NCI-H1105 treated with DMSO at 0.1 percent for 48 hours (cell line): ENCODE measurements at regions not wholly inside any gene's neighbourhood (a gene's known extent, or its start where the extent isn't known, plus 50 kb on each side); places are given as distances from the start of the nearest gene placed in this dataset.

Experiments
- DNase-seq: peaks from one replicate; lab custom pipeline; 2025; lab: John Stamatoyannopoulos, UW

DNA sequence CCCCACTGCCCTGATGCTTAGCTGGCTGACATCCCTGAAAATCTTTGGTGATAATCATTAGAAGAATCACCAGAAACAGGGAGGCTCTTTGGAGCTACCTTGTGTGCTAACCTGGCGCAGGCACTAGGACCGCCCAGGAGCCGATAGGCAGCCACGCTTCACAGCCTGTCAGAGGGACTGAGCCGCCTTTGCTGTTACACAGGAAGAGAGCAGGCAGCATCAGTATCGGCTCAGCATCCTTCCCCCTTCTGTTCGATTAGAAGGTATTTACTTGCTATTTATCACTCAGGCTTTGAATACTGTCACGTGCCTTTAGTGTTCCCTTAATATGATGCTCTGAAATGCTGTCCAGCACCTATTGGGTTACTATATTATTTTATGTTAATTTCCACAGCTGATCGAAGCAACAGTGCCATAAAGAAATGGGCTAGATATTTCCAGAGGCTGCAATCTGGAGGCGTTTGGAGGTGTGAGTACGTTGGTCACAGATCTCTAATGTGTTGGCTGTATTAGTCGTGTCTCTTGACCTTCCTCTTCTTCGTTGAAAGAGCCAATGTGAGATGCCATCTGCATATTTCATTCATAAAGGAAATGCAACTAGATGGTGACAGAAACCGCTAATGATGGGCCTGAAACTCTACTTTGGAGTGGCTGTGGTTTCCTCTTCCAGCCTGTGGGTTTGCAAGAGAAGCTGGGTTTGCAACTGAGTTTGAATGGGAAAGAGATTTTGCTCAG, 110.4 kb upstream of the RAB27B start:
- peak; percentile 19 for DNase-seq

DNA sequence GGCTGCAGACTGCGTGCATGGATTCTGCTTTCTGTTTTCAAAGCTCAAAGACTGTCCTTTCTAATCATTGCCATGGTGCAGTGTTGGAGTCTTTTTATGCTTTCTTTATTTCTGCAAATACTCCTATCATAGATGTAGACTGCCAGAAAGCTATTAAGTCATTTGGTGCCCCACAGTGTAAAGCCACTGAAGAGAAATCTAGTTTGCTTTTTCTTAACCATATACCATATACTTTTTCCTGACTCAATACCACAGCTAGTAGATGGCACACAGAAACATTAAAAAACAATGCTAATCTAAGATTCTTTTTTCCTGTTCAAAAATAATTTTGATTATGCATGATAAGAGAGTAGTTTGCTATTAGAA, 109.9 kb upstream of the RAB27B start:
- no peak for DNase-seq

DNA sequence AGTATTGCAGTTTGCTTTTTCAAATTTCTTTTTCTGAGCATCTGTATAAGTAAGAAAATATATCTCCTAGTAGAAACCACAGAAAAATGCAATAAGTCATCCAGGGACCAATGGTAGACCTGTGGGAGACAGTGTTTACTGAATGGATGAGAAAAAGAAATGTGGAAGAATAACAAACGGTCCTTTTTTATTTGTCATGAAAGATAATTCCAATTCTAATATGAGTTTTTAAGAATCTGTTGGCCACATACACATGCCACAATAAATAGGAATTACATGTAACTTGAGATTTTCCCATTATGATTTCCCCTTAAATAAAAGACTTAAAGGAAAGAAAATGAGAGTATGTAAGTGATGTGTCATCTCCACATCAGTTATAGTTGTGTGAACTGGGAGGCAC, 107.7 kb upstream of the RAB27B start:
- DNase-seq = no peak

DNA sequence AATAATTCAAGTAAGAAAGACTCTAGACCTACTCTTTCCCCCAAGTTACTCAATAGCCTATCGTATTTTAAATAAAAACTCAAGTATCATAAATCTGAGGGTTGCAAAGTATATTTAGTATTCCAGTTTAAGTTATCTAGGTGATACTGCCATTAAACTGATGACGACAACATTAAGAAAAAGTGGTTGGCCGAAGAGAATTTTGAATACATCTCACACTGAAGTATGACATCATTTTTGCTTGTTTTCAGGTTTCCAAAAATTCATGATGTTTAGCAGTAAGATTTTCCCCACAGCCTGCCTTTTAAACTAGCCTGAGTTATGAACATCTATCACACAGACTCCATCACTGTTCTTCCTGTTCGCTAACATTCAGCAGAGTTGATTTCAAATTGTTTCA, 102.1 kb upstream of the RAB27B start:
- DNase-seq = no peak

DNA sequence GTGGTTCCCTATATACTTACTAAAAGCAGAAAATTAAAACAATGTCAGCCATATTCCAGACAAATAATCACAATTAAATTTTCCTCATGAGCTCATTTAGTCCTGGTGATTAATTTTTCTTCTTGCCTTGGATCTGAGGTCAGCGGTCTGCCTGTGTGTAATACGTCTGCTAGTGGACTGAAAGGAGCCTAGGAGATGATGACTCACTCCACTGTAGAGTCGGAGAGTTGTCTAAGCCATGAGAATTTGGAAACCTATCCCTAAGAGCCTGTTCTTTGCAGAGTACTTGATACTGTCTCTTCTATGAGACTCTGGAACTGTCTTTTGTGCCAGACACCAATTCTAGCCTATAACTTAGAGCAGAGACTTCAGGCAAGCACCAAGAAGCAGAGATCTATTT, 94.2 kb upstream of the RAB27B start:
- DNase-seq = no peak

DNA sequence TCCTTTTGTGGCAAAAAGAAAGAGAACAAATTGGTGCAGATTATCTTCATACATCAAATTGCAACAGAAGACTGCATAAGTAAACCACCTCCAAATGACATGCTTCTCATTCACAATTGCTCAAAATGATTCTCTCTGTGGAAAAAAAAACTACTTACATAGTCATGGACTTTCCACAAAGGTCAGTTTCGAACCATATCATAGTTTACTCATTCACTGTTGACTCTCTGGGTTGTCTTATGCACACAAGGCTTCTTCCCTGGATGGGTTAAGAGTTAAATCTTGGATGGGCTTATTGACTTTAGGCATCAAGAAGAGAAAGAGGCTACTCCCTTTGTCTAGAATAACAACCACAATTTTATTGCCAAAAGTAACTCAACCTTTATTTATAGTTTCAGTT, 91.3 kb upstream of the RAB27B start:
- no peak for DNase-seq

DNA sequence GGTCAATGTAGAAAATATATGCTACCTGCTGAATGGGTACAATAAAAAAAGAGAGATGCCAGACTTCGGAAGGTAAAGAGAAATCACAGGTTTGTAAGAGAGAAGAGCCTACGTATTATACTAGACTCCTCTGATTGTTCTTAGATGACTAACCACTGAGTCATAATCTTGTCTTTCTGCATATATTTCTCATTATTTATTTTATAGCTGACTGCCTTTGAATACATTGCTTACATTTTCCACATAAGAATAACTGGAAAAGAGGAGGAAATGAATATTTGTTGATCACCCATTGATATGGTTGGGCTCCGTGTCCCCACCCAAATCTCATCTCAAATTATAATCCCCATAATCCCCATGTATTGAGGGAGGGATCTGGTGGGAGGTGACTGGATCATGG, 90.3 kb upstream of the RAB27B start:
- no peak for DNase-seq

DNA sequence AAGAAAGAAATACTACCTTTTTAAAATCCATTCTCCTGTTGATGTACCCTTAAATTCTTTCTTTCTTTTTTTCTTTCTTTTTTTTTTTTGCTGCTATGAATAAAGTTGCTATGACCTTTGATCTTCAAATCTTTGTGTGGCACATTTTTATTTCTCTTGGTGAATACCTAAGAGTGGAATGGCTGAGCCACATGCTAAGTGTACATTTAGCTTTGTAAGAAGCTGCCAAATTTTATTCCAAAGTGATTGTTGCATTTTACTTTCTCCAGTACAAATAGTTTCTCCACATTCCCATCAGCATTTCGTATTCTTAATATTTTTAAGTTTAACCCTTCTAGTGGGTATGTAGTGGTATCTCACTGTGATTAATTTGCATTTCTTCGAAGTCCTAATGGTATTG, 88.8 kb upstream of the RAB27B start:
- DNase-seq = no peak

DNA sequence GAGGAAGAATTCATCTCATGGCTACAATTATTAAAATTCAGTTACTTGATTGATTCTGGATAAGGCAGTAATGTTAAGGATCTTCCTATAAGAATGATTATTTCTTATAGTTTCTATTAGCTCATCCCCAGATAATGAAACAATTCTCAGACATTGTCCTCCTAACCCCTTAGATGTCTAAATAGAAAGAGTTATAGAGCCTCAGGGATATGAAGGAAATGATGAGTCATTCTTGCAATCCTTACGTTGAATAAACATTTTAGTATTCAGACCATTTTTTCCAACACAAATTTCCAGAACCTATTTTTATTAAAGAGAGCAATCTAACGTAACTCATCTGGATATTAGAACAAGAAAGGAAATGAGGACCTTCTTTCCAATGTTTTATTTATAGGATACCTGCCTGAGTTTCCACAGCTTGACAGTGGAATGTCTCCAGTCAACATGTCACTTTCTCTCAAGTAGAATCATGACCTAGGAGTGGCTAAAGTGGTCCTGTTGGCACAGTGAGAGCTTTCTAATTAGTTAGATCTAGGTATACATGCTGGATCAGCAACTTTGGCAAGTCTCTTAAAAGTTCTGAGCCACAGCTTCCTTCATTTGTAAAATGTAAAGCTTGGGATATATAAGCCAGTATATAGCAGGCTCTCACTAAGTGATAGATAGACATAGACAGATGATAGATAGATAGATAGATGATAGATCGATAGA, 88.0 kb upstream of the RAB27B start:
- no peak for DNase-seq

DNA sequence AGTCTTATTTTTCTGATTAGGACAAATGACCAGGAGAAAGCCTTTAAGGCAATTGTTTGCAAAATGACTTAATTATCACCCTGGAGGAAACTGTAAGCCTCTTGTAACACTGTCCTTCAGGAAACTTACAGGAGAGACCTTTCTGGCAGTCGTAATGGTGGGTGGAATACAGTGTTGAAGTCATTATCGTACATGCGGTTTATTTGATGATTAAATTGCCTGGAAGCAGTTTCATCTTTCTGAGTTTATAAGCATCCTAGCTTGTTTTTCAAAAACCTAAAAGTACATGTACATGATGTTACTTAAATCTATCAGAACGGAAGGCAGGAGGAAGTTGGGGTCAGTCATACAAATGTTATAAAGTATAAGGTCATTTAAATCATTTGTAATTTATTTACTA, 86.2 kb upstream of the RAB27B start:
- DNase-seq = no peak

DNA sequence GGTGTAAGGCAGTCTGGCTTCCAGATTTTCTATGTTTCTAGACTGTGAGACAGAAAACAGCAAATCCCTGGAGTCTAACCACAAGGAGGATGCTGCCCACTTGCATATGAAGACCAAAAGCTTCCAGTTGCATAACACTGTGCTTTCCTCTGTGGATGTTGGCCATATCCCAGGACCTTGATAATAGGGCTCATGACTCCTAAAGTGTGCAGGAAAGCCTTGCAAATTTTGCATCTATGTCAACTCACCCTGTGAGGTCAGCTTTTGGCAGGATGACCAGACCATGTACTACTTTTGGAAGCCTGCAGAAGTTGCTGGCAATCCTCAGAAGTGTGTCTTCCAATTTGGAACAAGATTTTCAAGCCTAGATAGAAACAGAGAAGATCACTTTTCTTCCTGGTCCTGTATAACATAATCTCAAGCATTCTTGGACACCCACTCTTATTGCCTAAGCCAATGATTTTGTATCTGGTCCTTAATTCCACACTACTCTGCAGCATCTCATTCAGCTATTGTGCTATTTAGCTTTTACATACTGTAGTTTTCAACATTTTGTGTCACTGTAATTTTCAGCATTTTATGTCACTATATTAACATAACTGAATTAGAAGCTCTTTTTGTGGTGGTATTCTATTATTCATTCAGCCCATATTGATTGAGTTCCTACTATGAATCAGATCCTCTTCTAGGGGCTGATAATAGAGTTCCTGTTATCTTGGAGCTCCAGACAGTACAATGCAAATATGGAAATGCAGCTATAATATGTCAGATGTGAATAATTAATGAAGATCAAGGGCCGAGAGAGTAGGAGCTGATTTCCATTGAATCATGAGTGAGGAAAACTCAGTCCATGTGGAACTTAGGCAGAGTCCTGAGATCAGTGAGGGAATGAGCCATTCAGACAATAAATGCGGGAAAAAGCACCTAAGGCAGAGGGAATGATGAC, 85.3 kb upstream of the RAB27B start:
- no peak for DNase-seq

DNA sequence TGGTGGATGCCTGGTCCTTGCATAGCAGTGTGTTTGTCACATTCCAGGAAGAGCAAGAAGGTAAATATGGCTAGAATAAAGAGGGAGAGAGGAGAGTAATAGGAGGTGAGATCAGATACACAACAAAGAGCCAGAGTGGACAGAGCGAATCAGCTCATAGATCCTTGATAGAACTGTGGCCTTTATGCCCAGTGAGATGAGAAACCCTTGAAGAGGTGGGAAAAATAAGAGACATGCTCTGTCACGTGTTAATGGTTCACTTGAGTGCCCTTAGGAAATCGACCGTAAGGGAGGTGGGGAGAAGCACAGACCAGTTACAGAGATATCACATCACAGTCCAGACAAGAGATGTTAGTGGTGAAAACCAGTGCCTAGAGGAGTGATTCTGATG, 84.7 kb upstream of the RAB27B start:
- DNase-seq = no peak

DNA sequence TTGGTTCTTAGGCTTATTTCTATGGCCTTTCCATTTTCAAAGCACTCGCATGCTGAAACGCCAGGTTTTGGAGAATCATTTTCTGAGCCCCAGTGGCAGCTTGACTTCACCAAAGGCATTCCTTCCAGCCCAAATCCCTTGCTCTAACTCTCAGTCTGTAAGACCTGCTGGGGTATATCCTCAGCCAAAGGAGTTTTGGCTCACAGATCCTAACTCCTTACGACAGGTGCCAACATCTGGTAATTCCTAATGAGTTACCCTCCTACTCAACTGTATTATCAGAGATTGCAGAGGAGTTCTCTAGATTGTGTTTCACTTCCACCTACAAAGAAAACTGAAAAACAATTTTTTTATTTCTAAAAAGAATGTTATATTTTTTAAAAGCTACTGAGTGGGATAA, 79.0 kb upstream of the RAB27B start:
- no peak for DNase-seq

DNA sequence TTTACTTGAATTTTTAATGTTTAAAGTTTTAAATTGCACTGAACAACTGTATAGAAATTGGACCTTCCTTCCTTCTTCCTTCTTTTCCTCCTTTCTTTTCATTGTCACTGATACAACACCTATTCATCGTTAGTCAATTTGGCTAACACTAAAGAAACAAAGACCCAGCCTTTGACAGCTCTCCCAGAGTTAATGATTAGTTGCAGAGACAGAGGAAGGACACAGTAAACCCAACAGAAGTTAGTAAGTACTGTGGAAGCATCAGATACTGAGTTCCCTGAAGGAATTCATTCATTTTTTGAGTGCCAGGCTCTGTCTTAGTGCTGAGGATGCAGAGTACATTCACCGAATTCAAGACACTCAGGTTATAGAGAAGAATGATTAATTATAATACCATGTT, 77.9 kb upstream of the RAB27B start:
- DNase-seq = no peak

DNA sequence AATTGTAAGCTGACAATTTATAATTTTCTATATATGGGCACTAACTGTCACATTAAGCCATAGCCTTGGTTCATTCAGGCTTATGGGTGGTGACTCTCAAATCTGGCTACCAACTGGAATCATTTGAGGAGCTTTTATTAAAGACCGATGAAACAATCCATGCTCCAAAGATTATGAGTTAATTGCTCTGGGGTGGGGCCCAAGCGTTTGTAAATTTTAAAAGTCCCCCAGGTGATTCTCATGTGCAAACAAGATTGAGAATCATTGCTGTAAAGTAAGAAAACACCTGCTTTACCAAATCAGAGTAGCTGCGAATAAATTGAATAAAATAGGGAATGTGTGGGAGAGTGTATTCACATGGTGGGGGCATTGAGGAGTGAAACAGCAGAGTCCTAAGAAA, 76.1 kb upstream of the RAB27B start:
- DNase-seq = no peak

DNA sequence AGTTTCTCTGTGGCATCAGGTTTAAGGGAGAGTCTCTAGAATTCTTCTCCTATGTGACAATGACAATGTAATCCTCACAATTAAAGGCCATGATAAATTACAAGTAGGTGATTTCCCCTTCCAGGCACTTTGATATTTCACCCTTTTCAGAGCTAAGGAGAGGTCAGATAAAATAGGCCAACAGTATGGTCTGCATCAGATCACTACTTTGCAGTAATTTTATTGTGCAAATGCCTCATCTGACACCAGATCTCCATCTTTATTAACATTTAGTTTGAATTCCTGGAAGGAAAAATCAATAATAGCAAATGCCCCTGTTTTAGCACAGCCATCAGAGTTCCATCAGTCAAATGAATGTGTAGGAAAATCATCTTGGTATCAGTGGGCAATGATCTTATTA, 72.8 kb upstream of the RAB27B start:
- no peak for DNase-seq

DNA sequence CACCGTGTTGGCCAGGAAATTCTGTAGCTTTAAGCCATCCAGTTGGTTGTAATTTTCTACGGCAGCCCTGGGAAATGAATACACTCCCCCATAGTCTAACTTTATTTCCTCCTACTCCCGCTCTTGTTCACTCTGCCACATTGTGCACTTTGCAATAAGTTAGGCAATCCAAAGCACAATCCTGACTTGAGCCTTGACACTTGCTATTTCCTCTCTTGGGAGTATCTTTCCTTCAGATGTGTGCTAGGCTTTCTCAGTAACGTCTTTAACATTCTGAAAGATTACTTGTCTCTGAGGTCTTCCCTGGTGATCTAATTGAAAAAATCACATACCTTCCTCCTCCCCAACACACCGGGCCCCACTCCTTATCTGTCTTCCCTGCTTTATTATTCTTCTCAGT, 65.9 kb upstream of the RAB27B start:
- no peak for DNase-seq

DNA sequence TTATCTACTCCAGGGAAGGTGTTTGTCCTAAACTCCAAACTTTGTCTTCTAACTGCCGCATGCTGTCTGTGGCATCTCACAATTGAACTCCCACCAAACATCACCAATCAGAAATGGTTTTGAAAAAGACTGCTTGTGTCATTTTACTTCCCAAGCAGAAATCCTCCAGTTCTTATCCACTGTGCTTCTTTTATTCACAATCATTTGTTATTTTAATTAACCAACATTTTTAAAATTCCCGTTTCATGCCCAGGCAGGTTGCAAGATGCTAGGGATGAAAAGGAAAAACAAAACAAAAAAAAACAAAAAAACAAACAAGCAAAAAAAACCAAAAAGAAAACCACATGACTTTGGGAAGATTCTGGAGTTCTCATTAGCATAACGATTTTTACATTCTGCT, 63.5 kb upstream of the RAB27B start:
- no peak for DNase-seq

DNA sequence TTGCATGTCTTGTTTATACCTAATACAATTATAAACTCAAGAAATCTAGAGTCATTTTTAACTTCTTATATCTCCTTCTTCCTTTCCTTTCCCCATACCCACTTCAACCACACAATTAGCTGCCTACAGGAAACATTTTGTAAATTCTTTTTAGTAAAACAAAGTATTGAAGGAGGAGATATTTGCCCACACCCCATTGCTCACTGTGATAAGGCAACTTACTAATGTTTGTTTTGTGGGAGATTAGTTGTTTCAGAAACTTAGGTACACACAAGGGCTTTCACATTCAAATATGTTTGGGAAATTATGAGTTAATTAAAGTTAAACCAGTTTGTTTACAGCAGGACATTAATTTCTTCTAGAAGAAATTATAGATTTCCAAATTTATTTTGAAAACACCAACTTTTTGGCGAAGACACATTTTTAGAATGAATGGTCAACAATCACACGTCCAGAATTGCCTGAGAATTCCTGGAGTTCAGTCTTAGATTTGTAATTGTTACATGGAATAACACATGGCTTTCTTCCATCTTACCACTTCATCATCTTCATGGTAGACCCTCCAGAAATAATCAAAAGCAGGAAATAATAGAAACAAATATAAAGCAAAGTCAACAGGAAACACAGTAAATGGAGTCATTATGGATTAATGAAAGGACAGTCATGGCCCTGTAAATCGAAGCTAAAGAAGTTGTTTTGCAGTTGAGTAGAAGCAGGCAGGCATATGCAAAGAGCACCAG, 62.5 kb upstream of the RAB27B start:
- DNase-seq = no peak

DNA sequence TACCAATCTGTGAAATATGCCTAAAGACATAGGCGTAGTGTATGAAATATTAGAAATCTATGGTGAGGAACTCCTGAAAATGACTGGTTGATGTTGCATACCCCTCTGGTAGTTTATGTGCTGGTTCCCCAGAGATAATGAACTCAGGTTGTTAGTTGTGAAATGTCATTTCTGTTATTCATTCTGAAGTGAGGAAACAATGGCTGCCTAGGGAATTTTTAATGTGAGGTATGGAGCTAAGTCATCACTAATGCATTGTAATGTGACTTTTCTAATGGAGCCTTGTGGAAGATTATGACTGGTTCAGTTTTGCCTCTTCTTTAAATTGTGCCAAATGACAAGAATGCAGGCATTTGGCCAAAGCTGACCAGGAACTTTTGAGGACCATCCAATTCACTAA, 61.6 kb upstream of the RAB27B start:
- DNase-seq = no peak

DNA sequence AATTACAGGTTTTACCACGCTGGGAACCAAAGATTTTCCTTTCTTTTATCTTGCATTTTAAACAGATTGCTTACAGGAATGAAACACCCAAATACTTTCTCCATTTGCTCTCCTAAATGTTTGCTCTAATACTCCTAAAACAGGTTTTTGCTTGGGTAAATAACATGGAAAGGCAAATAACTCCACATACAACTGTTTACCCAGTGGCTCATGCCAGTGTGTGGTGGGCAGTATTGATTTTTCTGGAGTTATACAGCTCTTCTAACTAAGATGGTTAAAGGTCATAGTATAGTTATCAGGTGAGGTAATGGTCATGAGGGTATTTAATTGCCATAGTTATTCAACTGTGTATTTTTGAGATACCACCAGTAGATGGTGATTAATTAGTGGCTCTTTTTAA, 61.2 kb upstream of the RAB27B start:
- DNase-seq = no peak
